ENCODE measurements at regions not wholly inside any gene's neighbourhood (a gene's known extent, or its start where the extent isn't known, plus 50 kb on each side); places are given as distances from the start of the nearest gene placed in this dataset.

- Histone ChIP-seq H2BK20ac (ENCODE audit: low read depth, low read length, poor library complexity, severe bottlenecking) (no peak overlapping the region), H3K9me3 (ENCODE audit: control insufficient read depth, low read depth, low read length) (no peaks in the 10 kb centered on the region), H3K27me3 (ENCODE audit: insufficient read depth, low read length) (no peaks in the 10 kb centered on the region; the same call in 1 of the 2 replicates), H2BK5ac (ENCODE audit: insufficient read length, low read length) (no peak overlapping the region), H4K91ac (ENCODE audit: insufficient read length, low read depth, low read length) (no peak overlapping the region), H3K27ac (ENCODE audit: insufficient read length, low read depth, low read length) (no peak overlapping the region), H4K8ac (replicated peaks; ENCODE audit: insufficient read length, low read depth, low read length) (no peak overlapping the region), H3K18ac (ENCODE audit: insufficient read length, low read depth, low read length) (no peak overlapping the region), H4K20me1 (ENCODE audit: control insufficient read depth, insufficient read depth, insufficient read length) (no peaks in the 10 kb centered on the region), H3K4ac (ENCODE audit: low read depth, low read length) (no peak overlapping the region), H3K9ac (ENCODE audit: extremely low read depth, insufficient read length, low read length) (no peak overlapping the region), H3K23me2 (ENCODE audit: insufficient read length, low read depth, low read length, poor library complexity, severe bottlenecking) (no peaks in the 10 kb centered on the region), H2BK120ac (ENCODE audit: low read depth, low read length, poor library complexity, severe bottlenecking) (no peak overlapping the region), H2AFZ (ENCODE audit: low read length) (no peak overlapping the region), H3K79me1 (ENCODE audit: insufficient read depth, low read depth, low read length, poor library complexity, severe bottlenecking) (no peaks in the 10 kb centered on the region), H3K79me2 (ENCODE audit: insufficient read depth, low read length) (no peaks in the 10 kb centered on the region), H2BK12ac (ENCODE audit: insufficient read length, low read depth, low read length) (no peak overlapping the region), H2AK5ac (ENCODE audit: insufficient read length, low read length) (no peak overlapping the region), H4K5ac (ENCODE audit: insufficient read length, low read depth, low read length) (no peak overlapping the region), H3K4me1 (ENCODE audit: insufficient read depth, low read length) (no peaks in the 10 kb centered on the region; the same call in 1 of the 2 replicates), H3K14ac (ENCODE audit: insufficient read depth, low read length) (no peak overlapping the region), H3T11ph (ENCODE audit: low read length) (no peak overlapping the region), H3K56ac (ENCODE audit: insufficient read length, low read depth, low read length) (no peak overlapping the region), H3K4me2 (ENCODE audit: insufficient read depth, insufficient read length, low read length) (no peak overlapping the region), H2BK15ac (ENCODE audit: low read depth, low read length) (no peak overlapping the region), H3K23ac (ENCODE audit: insufficient read length, low read depth, low read length) (no peak overlapping the region)
- no CpG with 5 or more reads among the region's 18 CpGs for WGBS (ENCODE audit: extremely low coverage, insufficient read length, low lambda C conversion rate)
- DNase-seq = peak; percentile 26
- Mint-ChIP-seq H3K9me3 (peaks cover 0 to 8% of the 10 kb centered on the region in 2 experiments; a peak in 1 of 5 replicates), H3K4me1 (peaks cover 4 to 8% of the 10 kb centered on the region in 2 experiments; a peak in 3 of 4 replicates), H3K27ac (no peak overlapping the region), H3K36me3 (ENCODE audit: insufficient read depth in 1 of 3, low read depth in 3 of 3) (no peaks in the 10 kb centered on the region; a peak in 1 of 7 replicates), H3K27me3 (ENCODE audit: low read depth) (peaks cover 42% of the 10 kb centered on the region), H3K4me3 (no peak overlapping the region)
- no peak for TF ChIP-seq CTCF (conservative IDR thresholded peaks at IDR 0.05)
These were observed 95.3 kb upstream of the FGF3 start for GRCh38 chr11:69914286-69915150.
